ENCODE measurements at regions not wholly inside any gene's neighbourhood (a gene's known extent, or its start where the extent isn't known, plus 50 kb on each side); places are given as distances from the start of the nearest gene placed in this dataset.

GRCh38 chr2:104786204-104786603 is 67.7 kb upstream of the POU3F3 start:
- no peaks in the 10 kb centered on the region for H3K79me2 ChIP-seq (ENCODE audit: insufficient read depth)
- TF ChIP-seq EZH2phosphoT487 (IDR thresholded peaks at IDR 0.05; ENCODE audit: insufficient read depth, low read depth) (no peak), EZH2 (IDR thresholded peaks at IDR 0.05; ENCODE audit: insufficient read depth, poor library complexity, severe bottlenecking) (no peak)
- H3F3A ChIP-seq (ENCODE audit: insufficient read depth), result no peaks in the 10 kb centered on the region
- H3K9me2 ChIP-seq (ENCODE audit: insufficient read depth), result no peaks in the 10 kb centered on the region
- H3K27ac ChIP-seq, result no peak overlapping the region
- H4K20me1 ChIP-seq (ENCODE audit: insufficient read depth), result no peaks in the 10 kb centered on the region
- H3K9ac ChIP-seq, result no peak overlapping the region
- 65 to 74% methylated on average over 8 of the region's 8 CpGs for WGBS, 2 experiments (ENCODE audit: low coverage in 1 of 2, low lambda C conversion rate in 2 of 2, missing lambda C conversion rate in 2 of 2)
- in situ Hi-C loops (cut with MboI), result no loop called here
- no peaks in the 10 kb centered on the region for H3K27me3 ChIP-seq (replicated peaks; ENCODE audit: insufficient read depth)
- H3K9me3 ChIP-seq (ENCODE audit: low read depth), result no peaks in the 10 kb centered on the region
- no peak for DNase-seq
- no peak overlapping the region for H3K4me2 ChIP-seq (ENCODE audit: unreplicated experiment)
- H2AFZ ChIP-seq, result no peak overlapping the region
- H3K4me1 ChIP-seq (ENCODE audit: insufficient read depth), result no peaks in the 10 kb centered on the region
- no peaks in the 10 kb centered on the region for H3K36me3 ChIP-seq (ENCODE audit: low read depth)
- H3K4me3 ChIP-seq, result no peak overlapping the region

- Histone ChIP-seq H3K4me1 (ENCODE audit: insufficient read depth) (no peaks in the 10 kb centered on the region), H3K79me2 (ENCODE audit: insufficient read depth) (no peaks in the 10 kb centered on the region), H3K36me3 (ENCODE audit: low read depth) (no peaks in the 10 kb centered on the region), H3K4me3 (no peak overlapping the region), H3K27ac (no peak overlapping the region), H3K9me3 (ENCODE audit: low read depth) (no peaks in the 10 kb centered on the region), H2AFZ (no peak overlapping the region), H3F3A (ENCODE audit: insufficient read depth) (no peaks in the 10 kb centered on the region), H3K9me2 (ENCODE audit: insufficient read depth) (no peaks in the 10 kb centered on the region), H3K4me2 (ENCODE audit: unreplicated experiment) (no peak overlapping the region), H3K9ac (no peak overlapping the region), H4K20me1 (ENCODE audit: insufficient read depth) (no peaks in the 10 kb centered on the region), H3K27me3 (replicated peaks; ENCODE audit: insufficient read depth) (no peaks in the 10 kb centered on the region)
- WGBS, 2 experiments (ENCODE audit: low coverage in 1 of 2, low lambda C conversion rate in 2 of 2, missing lambda C conversion rate in 2 of 2), result 4 to 5% methylated on average over 2 of the region's 2 CpGs
- DNase-seq, result no peak
- TF ChIP-seq EZH2 (IDR thresholded peaks at IDR 0.05; ENCODE audit: insufficient read depth, poor library complexity, severe bottlenecking), result no peak
- no peak for TF ChIP-seq EZH2phosphoT487 (IDR thresholded peaks at IDR 0.05; ENCODE audit: insufficient read depth, low read depth)
- in situ Hi-C loops (cut with MboI), result no loop called here
Measured at GRCh38 chr2:104786821-104787220, 67.1 kb upstream of the POU3F3 start.

- no peaks in the 10 kb centered on the region for H3K9me3 ChIP-seq (ENCODE audit: low read depth)
- DNase-seq, result no peak
- H3K4me2 ChIP-seq (ENCODE audit: unreplicated experiment), result no peak overlapping the region
- no peak overlapping the region for H3K4me3 ChIP-seq
- WGBS, 2 experiments (ENCODE audit: low coverage in 1 of 2, low lambda C conversion rate in 2 of 2, missing lambda C conversion rate in 2 of 2), result 37 to 48% methylated on average over 8 of the region's 8 CpGs
- no peaks in the 10 kb centered on the region for H4K20me1 ChIP-seq (ENCODE audit: insufficient read depth)
- no peaks in the 10 kb centered on the region for H3K36me3 ChIP-seq (ENCODE audit: low read depth)
- H3K9ac ChIP-seq, result no peak overlapping the region
- H3K4me1 ChIP-seq (ENCODE audit: insufficient read depth), result no peaks in the 10 kb centered on the region
- in situ Hi-C loops (cut with MboI), result no loop called here
- no peaks in the 10 kb centered on the region for H3K79me2 ChIP-seq (ENCODE audit: insufficient read depth)
- no peak overlapping the region for H3K27ac ChIP-seq
- no peaks in the 10 kb centered on the region for H3K9me2 ChIP-seq (ENCODE audit: insufficient read depth)
- no peak overlapping the region for H2AFZ ChIP-seq
- H3F3A ChIP-seq (ENCODE audit: insufficient read depth), result no peaks in the 10 kb centered on the region
- no peaks in the 10 kb centered on the region for H3K27me3 ChIP-seq (replicated peaks; ENCODE audit: insufficient read depth)
- no peak for TF ChIP-seq EZH2phosphoT487 (IDR thresholded peaks at IDR 0.05; ENCODE audit: insufficient read depth, low read depth)
- no peak for TF ChIP-seq EZH2 (IDR thresholded peaks at IDR 0.05; ENCODE audit: insufficient read depth, poor library complexity, severe bottlenecking)
Measured at GRCh38 chr2:104787298-104788065, 66.4 kb upstream of the POU3F3 start.

GRCh38 chr2:104788742-104789455 is 65.0 kb upstream of the POU3F3 start:
- Histone ChIP-seq H3K27ac (no peak overlapping the region), H3K27me3 (replicated peaks; ENCODE audit: insufficient read depth) (no peaks in the 10 kb centered on the region), H3K4me2 (ENCODE audit: unreplicated experiment) (no peak overlapping the region), H3K4me1 (ENCODE audit: insufficient read depth) (no peaks in the 10 kb centered on the region), H3K9me3 (ENCODE audit: low read depth) (no peaks in the 10 kb centered on the region), H3K79me2 (ENCODE audit: insufficient read depth) (no peaks in the 10 kb centered on the region), H3F3A (ENCODE audit: insufficient read depth) (no peaks in the 10 kb centered on the region), H4K20me1 (ENCODE audit: insufficient read depth) (no peaks in the 10 kb centered on the region), H3K4me3 (no peak overlapping the region), H2AFZ (no peak overlapping the region), H3K9me2 (ENCODE audit: insufficient read depth) (no peaks in the 10 kb centered on the region), H3K36me3 (ENCODE audit: low read depth) (no peaks in the 10 kb centered on the region), H3K9ac (no peak overlapping the region)
- in situ Hi-C loops (cut with MboI), result no loop called here
- 64 to 71% methylated on average over 16 of the region's 16 CpGs for WGBS, 2 experiments (ENCODE audit: low coverage in 1 of 2, low lambda C conversion rate in 2 of 2, missing lambda C conversion rate in 2 of 2)
- TF ChIP-seq EZH2 (IDR thresholded peaks at IDR 0.05; ENCODE audit: insufficient read depth, poor library complexity, severe bottlenecking) (no peak), EZH2phosphoT487 (IDR thresholded peaks at IDR 0.05; ENCODE audit: insufficient read depth, low read depth) (no peak)
- DNase-seq, result no peak

All from GM23248 (cell line).